IPS-NIHi7 (cell line): ENCODE measurements at regions not wholly inside any gene's neighbourhood (a gene's known extent, or its start where the extent isn't known, plus 50 kb on each side); places are given as distances from the start of the nearest gene placed in this dataset.

Source experiments
- DNase-seq: peaks from one replicate; pipeline ENCODE4 v3.0.0; 2012; ENCODE audit warnings: mixed read lengths; ENCODE audit errors: extremely low spot score

- no peak for DNase-seq
Observed at GRCh38 chr18:34978533-34978893, 62.7 kb upstream of the MAPRE2 start.

- DNase-seq, result peak; percentile 58
Observed at GRCh38 chr18:34978953-34979608, 62.1 kb upstream of the MAPRE2 start.

- no peak for DNase-seq
Observed at GRCh38 chr18:34981487-34981886, 59.7 kb upstream of the MAPRE2 start.

- DNase-seq, result no peak
Observed at GRCh38 chr18:34985963-34986362, 55.2 kb upstream of the MAPRE2 start.

GRCh38 chr18:34990597-34990996, 50.6 kb upstream of the MAPRE2 start:
- DNase-seq, result no peak

- no peak for DNase-seq
Observed at GRCh38 chr18:34991152-34991551, 50.1 kb upstream of the MAPRE2 start.
